K562 (cell line): ENCODE measurements at regions not wholly inside any gene's neighbourhood (a gene's known extent, or its start where the extent isn't known, plus 50 kb on each side); places are given as distances from the start of the nearest gene placed in this dataset.

Experiments used
- ATAC-seq: fragments of 200-7000 bp; cut with Tn5 transposase; 3 replicates; pipeline ENCODE4 v1.9.1; 2020; ENCODE audit warnings: moderate library complexity
- BruUV-seq: library from RNA; stranded (reverse); fragments of 400-500 nt; replicated peaks from 2 replicates; lab custom pipeline; 2021; lab: Mats Ljungman, UMichigan
- CTCF ChIA-PET: fragments of 300-600 bp; formaldehyde crosslinking; extraction: SDS; loops from one replicate; lab custom pipeline; 2021; ENCODE audit warnings: low intra/inter-chr PET ratio; lab: Yijun Ruan, JAX
- POLR2A ChIA-PET: fragments of 300-600, 350-650 bp; sonication (Branson Sonifier 250); formaldehyde crosslinking; extraction: SDS; loops from one replicate; lab custom pipeline; 2021; ENCODE audit warnings: antibody characterized with exemption, inconsistent platforms; lab: Yijun Ruan, JAX
- DNase-seq, 4 experiments: peaks; one replicate each; pipeline versions ENCODE4 v3.0.0 to v3.0.0-alpha.2; 2011 to 2018; ENCODE audit warnings: low spot score in 3 of 4, mixed read lengths in 3 of 4; ENCODE audit errors: extremely low read depth in 1 of 4
- FAIRE-seq: peaks from 2 replicates; lab custom pipeline; 2011; peaks lifted over from hg19 to GRCh38; lab: Jason Lieb, UNC
- H2AFZ ChIP-seq: 2 replicates; pipeline ENCODE4 v1.6.0; 2011; ENCODE audit warnings: low read depth, low read length, control low read depth, inconsistent platforms
- H3K27ac ChIP-seq: fragments of 200-600 bp; 3 replicates; pipeline ENCODE4 v1.8.0; 2011; ENCODE audit warnings: low read depth, mild to moderate bottlenecking, control low read depth, inconsistent platforms, low read length, moderate library complexity, mixed read lengths; ENCODE audit errors: extremely low read depth
- H3K27me3 ChIP-seq, 2 experiments: fragments of 300-600 bp in 1 of 2; 2 replicates in 1 of 2; 3 replicates in 1 of 2; pipeline versions ENCODE4 v1.6.0 to v1.8.0; 2011; ENCODE audit warnings: inconsistent platforms in 2 of 2, low read length in 2 of 2, mild to moderate bottlenecking in 1 of 2, mixed read lengths in 1 of 2, moderate library complexity in 1 of 2; ENCODE audit not compliant: control insufficient read depth in 2 of 2, insufficient read depth in 2 of 2
- H3K36me3 ChIP-seq: fragments of 300-600 bp; 3 replicates; pipeline ENCODE4 v1.8.0; 2011; ENCODE audit warnings: mild to moderate bottlenecking, low read length, inconsistent platforms; ENCODE audit not compliant: control insufficient read depth, insufficient read depth
- H3K4me1 ChIP-seq, 2 experiments: fragments of 200-600 bp in 1 of 2; replicated peaks in 1 of 2; 2 replicates in 1 of 2; 3 replicates in 1 of 2; pipeline versions ENCODE4 v1.5.1 to v1.8.0; 2011; ENCODE audit warnings: inconsistent platforms in 2 of 2, low read length in 2 of 2, mild to moderate bottlenecking in 1 of 2, mixed read lengths in 1 of 2, moderate library complexity in 1 of 2; ENCODE audit not compliant: control insufficient read depth in 2 of 2, insufficient read depth in 2 of 2
- H3K4me2 ChIP-seq: 2 replicates; pipeline ENCODE4 v1.6.1; 2011; ENCODE audit warnings: low read length, control low read depth, inconsistent platforms, mixed read lengths; ENCODE audit not compliant: insufficient read depth
- H3K4me3 ChIP-seq: fragments of 200-600 bp; sonication (generic), shearing (Covaris generic); 2 replicates; pipeline ENCODE4 v1.5.1; 2016; ENCODE audit warnings: control low read depth, inconsistent platforms
- H3K79me2 ChIP-seq: fragments of 200-600 bp; 3 replicates; pipeline ENCODE4 v1.8.0; 2011; ENCODE audit warnings: low read length, inconsistent platforms; ENCODE audit not compliant: control insufficient read depth, insufficient read depth
- H3K9ac ChIP-seq, 2 experiments: 2 replicates each; pipeline versions ENCODE4 v1.6.0 to v1.6.1; 2011; ENCODE audit warnings: low read depth in 2 of 2, low read length in 2 of 2, control low read depth in 1 of 2, inconsistent platforms in 1 of 2, mild to moderate bottlenecking in 1 of 2, mixed read lengths in 1 of 2; ENCODE audit not compliant: insufficient read depth in 1 of 2
- H3K9me1 ChIP-seq: one replicate; pipeline ENCODE4 v1.6.0; 2011; ENCODE audit warnings: inconsistent platforms, mild to moderate bottlenecking, low read length, moderate library complexity; ENCODE audit not compliant: control insufficient read depth, insufficient read depth
- H3K9me3 ChIP-seq: replicated peaks from 2 replicates; pipeline ENCODE4 v1.5.1; 2011; ENCODE audit warnings: low read depth, low read length, inconsistent platforms; ENCODE audit not compliant: control insufficient read depth, insufficient read depth
- H4K20me1 ChIP-seq: replicated peaks from 2 replicates; pipeline ENCODE4 v1.6.1; 2011; ENCODE audit warnings: low read length, inconsistent platforms, mixed read lengths; ENCODE audit not compliant: control insufficient read depth, insufficient read depth
- MYBL2 ChIP-seq, 2 experiments: fragments of 450-650 bp in 1 of 2; sonication (generic) in 1 of 2; formaldehyde crosslinking in 1 of 2; IDR thresholded peaks; 2 replicates each; pipeline versions ENCODE4 v1.6.1 to v1.8.1; 2017 to 2022; ENCODE audit warnings: borderline replicate concordance in 1 of 2, inconsistent platforms in 1 of 2, low read depth in 1 of 2, mild to moderate bottlenecking in 1 of 2, missing genetic modification reagents in 1 of 2, moderate library complexity in 1 of 2
- RAD21 ChIP-seq, 2 experiments: fragments of 250-450 bp in 1 of 2; fragments of 450-650 bp in 1 of 2; sonication (Bioruptor Pico) in 1 of 2; formaldehyde crosslinking in 1 of 2; IDR thresholded peaks in 1 of 2; conservative IDR thresholded peaks in 1 of 2; 2 replicates each; pipeline versions ENCODE4 v1.4.0 to v1.8.0; 2020 to 2022; ENCODE audit warnings: mild to moderate bottlenecking in 2 of 2, moderate library complexity in 1 of 2
- RBBP5 ChIP-seq: fragments of 200-600 bp; sonication (generic); IDR thresholded peaks from 2 replicates; pipeline ENCODE4 v1.6.1; 2012; ENCODE audit warnings: borderline replicate concordance, mild to moderate bottlenecking, low read length, control low read depth, inconsistent platforms; ENCODE audit not compliant: insufficient read depth, poor library complexity, severe bottlenecking
- RBM15 ChIP-seq: fragments of 200-400 bp; formaldehyde crosslinking; IDR thresholded peaks from 2 replicates; pipeline ENCODE4 v1.6.1; 2018; ENCODE audit warnings: mild to moderate bottlenecking, low read length, moderate library complexity; ENCODE audit not compliant: insufficient read depth
- WGBS: fragments of 100-300 bp; shearing (Covaris generic); methylation state at CpG from one replicate; pipeline ENCODE4 v1.1.6; 2016; ENCODE audit warnings: low coverage, mixed read lengths; ENCODE audit not compliant: insufficient coverage; ENCODE audit errors: missing lambda C conversion rate; 5-methylcytosine and 5-hydroxymethylcytosine counted together
- in situ Hi-C: fragments of 300-500 bp; cut with MboI; formaldehyde crosslinking; loops from 4 replicates; pipeline ENCODE4 v1.15.0; 2018; ENCODE audit warnings: inconsistent platforms, mixed read lengths
- intact Hi-C: fragments of 100-400 bp; cut with micrococcal nuclease; formaldehyde crosslinking; loops from 2 replicates; pipeline ENCODE4 v1.14.2; 2022
- TF ChIP-seq, protein P1 (sequence below): fragments of 250-450 bp; sonication (Bioruptor Pico); IDR thresholded peaks from 2 replicates; pipeline ENCODE4 v1.5.0; 2022; ENCODE audit warnings: mild to moderate bottlenecking

DNA sequence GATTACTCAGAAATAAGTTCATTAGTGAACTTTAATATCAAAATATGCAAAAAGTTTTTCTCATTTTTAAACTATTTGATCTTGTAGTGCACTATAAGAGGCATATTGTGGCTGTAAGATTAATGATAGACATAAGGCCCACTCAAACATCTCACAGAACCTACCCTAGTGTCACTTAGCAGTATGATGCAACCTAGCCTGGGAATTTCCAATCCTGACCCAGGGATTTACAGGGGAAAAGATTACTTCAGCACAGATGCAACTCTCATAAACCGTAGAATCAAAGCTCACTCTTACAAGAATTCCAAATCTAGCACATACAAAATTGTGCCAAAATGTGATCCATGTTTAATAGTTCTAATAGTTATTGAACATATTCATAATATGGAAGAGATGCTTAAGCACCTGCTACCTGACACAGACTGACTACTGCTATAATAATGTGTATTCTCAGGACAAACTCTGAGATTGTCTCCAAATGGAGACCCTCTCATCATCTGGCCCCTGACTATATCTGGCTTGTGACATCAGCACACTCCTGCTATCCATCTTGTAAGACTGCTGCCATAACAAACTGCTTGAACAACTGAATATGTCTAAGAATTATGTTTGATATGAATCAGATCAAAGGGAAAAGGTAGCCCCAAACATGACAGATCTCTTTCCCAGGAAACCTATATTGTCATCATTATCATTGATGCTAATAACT is 271.9 kb downstream of the PABPC4L start (continued):
- TF ChIP-seq MYBL2 (IDR thresholded peaks at IDR 0.05; ENCODE audit: low read depth) (no peak), MYBL2 (CRISPR knock-in tag; IDR thresholded peaks at IDR 0.05; ENCODE audit: borderline replicate concordance) (no peak), RBBP5 (no peak)
- TF ChIP-seq, protein P1, sequence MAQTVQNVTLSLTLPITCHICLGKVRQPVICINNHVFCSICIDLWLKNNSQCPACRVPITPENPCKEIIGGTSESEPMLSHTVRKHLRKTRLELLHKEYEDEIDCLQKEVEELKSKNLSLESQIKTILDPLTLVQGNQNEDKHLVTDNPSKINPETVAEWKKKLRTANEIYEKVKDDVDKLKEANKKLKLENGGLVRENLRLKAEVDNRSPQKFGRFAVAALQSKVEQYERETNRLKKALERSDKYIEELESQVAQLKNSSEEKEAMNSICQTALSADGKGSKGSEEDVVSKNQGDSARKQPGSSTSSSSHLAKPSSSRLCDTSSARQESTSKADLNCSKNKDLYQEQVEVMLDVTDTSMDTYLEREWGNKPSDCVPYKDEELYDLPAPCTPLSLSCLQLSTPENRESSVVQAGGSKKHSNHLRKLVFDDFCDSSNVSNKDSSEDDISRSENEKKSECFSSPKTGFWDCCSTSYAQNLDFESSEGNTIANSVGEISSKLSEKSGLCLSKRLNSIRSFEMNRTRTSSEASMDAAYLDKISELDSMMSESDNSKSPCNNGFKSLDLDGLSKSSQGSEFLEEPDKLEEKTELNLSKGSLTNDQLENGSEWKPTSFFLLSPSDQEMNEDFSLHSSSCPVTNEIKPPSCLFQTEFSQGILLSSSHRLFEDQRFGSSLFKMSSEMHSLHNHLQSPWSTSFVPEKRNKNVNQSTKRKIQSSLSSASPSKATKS: no peak

DNA sequence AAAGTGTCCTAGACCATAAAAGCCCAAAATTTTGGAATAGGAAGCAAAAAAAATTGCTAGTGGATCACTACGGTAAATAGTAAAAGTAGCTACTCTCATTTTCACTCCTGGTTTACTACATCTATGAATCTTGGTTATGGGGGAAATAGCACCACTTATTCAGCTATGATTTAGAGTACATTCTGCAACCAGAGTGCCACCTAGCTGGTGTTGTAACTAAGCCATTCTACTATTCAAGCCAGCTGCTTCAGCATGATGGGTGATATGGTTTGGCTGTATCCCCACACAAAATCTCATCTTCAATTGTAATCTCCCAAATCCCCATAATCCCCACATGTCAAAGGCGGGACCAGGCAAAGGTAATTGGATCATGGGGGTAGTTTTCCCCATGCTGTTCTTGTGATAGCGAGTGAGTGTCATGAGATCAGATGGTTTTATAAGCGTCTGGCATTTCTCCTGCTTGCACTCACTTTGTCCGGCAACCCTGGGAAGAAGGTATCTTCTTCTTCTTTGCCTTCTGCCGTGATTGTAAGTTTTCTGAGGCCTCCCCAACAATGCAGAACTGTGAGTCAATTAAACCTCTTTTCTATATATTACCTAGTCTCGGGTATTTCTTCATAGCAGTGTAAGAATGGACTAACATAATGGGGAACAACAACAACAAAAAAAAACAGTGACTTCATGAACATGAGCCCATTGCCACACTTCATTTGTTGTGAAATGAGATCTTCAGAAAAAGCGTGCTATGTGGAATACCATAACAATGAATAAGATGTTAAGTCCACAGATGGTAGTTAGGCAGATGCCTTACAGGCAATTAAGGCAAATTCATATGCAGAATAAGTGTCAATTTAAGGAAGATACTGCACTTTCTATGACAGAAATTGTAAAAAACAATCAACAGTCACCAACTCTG is 280.1 kb downstream of the PABPC4L start:
- ATAC-seq: no peak
- CTCF ChIA-PET: no interaction called here
- no peaks in the 10 kb centered on the region for H3K27me3 ChIP-seq
- no peaks in the 10 kb centered on the region for H3K9me3 ChIP-seq
- H3K4me1 ChIP-seq: no peaks in the 10 kb centered on the region
- POLR2A ChIA-PET: no interaction called here
- H3K4me2 ChIP-seq: no peak overlapping the region
- H3K4me3 ChIP-seq: no peak overlapping the region
- H3K9ac ChIP-seq: no peak overlapping the region
- TF ChIP-seq RAD21 (CRISPR knock-in tag; conservative IDR thresholded peaks at IDR 0.05 in 1 of 2, IDR thresholded peaks at IDR 0.05 in 1 of 2): peak; percentile 12 to 23; a peak in 1 of 4 replicates
- no peak for TF ChIP-seq RBM15
- H3K79me2 ChIP-seq: no peaks in the 10 kb centered on the region
- in situ Hi-C loops: no loop called here
- no peaks in the 10 kb centered on the region for H4K20me1 ChIP-seq
- no TSS peak for BruUV-seq
- H3K27ac ChIP-seq: no peak overlapping the region
- 11% methylated on average over 8 of the region's 8 CpGs for WGBS
- DNase-seq: peak in 1 of 4 experiments; percentile 1
- no peaks in the 10 kb centered on the region for H3K9me1 ChIP-seq
- no peak for FAIRE-seq
- no peak overlapping the region for H2AFZ ChIP-seq
- no peaks in the 10 kb centered on the region for H3K36me3 ChIP-seq
- intact Hi-C loops: no loop called here
